ACHN (cell line): ENCODE measurements at regions not wholly inside any gene's neighbourhood (a gene's known extent, or its start where the extent isn't known, plus 50 kb on each side); places are given as distances from the start of the nearest gene placed in this dataset.
A peak's percentile ranks its signal among the peaks of the same experiment; 100 is the strongest.

ENCODE experiments used
- DNase-seq: peaks from one replicate; pipeline ENCODE4 v3.0.0-alpha.2; 2015
- in situ Hi-C: cut with HindIII; loops from 2 replicates; pipeline ENCODE4 v1.10.0; 2017; ENCODE audit warnings: low sequenced_read_pairs, low pct_ligation_motif_present, low pct_unique_long_range_greater_than_20kb

- in situ Hi-C loops = no loop called here
- DNase-seq = no peak
These were observed 190.4 kb upstream of the GPR12 start for GRCh38 chr13:26950968-26951367.

DNA sequence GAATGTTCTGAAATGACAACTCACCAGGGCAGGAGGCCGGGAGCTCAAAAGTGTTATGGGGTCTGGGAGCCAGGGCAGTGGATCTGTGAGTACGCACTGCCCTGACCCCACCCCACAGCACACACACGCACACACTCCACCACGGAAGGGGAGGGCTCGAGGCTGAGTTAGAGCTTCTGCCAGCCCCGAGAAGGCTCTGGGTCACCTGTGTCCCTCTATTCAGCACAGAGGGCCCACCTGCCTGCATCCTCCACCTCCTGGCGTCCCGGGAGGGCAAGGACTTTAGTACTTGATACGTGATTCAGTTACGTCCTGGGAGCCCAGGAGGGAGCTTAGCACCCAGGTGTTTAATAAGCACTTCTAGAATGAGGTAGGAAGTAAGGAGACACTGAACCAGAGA lies 190.0 kb upstream of the GPR12 start:
- no peak for DNase-seq
- in situ Hi-C loops = no loop called here

DNA sequence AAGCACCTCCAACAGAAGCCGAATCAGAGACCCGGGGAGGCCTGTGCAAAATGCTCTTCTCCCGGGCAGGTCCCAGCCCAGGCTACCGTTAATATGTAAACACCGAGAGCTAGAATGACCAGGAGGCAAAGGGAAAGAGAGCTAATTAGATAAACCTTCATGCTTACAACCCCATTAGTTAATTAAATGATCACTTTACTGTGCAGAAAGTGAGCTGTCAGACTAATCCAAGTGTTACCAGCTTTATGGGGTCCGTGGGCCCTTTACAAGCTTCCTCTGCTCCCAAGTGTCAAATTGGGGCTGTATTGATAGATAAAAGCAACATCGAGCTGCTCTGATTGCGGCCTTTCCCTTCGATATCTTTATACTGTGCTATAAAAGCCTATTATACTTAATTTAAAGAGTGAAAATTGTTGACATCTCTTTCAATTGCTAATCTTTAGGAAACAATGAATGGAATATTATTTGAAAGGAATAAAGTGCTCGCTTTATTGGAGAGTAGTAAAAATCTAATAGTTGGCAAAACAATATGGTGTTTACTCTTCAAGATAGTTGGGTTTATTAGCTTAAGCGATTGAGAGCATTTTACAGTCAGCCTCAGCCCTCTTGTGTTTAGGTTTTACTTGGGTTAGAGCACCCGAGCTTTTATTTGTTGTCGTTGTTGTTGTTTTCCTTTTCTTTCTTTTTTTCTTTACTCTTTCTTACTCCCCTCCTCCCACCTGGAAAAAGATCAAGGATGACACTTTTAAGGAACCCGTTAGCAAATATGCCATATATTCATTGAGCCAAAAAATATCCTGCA lies 189.3 kb upstream of the GPR12 start:
- in situ Hi-C loops = no loop called here
- DNase-seq = no peak

GRCh38 chr13:26948353-26948752 lies 187.8 kb upstream of the GPR12 start:
- in situ Hi-C loops = no loop called here
- DNase-seq = no peak

DNA sequence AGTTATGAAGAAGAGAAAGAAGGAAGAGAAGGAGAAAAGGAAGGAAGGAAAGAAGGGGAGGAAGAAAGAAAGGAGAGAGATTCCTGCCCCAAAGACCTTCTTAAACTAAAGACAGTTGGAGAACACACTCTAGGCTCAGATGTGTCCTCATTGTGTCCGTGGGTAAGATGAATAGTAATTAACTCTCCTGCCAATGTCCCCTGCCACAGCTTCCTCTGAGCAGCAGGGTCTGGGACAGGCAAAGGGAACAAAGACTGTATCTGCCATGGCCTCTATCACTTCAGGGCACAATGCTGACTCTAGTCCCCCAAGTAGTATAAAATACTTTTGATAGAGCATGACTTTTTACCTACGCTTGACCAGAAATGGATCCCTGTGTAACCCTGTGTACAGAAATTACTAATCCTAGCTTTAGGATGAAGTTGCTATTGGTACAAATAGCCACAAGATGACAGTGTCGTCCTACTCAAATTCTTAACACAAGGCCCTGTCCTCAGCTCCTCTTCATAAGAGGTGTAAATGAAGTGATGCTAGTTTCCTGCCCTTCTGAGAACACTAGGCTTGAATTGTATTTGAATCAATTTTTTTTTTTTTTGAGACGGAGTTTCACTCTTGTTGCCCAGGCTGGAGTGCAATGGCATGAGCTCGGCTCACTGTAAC lies 186.2 kb upstream of the GPR12 start:
- peak; percentile 61 for DNase-seq
- in situ Hi-C loops = no loop called here

DNA sequence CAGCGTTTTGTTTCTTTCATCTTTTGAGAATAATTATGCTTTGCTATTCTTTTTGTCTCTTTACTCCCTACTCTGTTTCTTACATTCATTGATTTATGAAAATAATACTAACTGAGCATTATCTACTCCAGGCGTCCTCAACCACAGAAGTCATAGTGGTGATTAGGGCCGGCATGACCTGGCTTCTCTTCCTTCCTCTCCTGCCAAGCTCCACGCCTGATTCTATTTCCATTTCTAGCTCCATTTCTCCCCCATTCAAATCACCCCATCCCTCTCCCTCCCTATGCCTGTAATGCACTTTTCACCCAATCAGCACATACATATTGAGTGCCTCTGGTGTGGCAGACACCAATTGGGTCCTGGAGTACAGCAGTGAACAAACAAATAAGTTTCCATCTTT lies 183.2 kb upstream of the GPR12 start:
- no peak for DNase-seq
- in situ Hi-C loops = no loop called here

DNA sequence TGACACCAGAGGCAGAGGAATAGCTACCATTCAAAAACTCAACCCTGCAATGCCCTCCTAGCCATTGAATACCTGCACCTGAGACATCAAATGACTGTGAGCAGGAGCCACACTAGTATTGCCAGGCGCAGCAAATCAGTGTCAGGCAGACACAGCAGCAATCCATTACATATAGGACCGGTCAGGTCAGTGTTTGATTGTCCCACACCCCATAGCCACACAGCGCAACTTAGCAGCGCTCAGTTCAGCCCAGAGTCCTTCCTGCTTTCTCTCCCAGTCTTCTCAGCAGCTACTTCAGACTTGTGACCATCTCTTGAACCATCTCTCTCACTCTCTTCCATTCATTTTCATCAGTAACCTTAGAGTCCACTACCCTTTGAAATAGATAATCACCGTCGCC lies 181.6 kb upstream of the GPR12 start:
- in situ Hi-C loops = no loop called here
- no peak for DNase-seq

DNA sequence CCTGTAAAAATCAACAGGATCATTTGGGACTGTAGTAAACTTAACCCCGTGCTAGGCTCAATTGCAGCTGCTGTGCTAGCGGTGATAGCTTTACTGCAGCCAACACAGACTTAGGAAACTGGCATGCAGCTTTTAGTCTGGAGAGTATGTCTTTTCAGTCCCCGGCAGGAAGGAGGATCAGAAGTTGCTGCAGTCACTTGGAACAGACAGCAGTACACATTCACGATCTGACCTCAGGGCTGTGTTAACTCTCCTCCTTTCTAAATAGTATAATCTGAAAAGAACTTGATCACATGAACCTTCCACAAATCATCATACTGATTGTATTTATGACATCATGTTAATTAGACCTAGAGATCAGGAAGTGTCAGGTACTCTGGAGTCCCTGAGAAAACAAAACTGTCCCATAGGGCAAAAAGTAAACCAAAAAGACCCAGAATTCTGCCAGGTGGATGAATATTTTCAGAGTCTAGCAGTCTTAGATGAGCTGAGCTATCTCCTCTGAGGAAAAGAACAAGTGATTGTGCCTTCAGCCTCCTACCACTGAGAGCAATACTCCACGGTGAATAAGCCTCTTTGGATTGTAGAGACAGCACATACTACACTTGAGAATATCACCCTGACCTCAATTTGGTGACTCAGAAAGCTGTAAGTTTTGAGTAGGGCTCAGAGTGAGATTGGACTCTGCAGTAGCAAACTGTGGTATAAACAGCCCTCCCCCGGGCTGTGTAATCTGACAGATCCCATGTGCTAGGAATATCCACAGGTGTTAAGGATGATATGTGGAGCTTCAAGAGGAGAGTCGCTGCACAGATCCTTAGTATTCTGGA lies 181.0 kb upstream of the GPR12 start:
- in situ Hi-C loops = no loop called here

GRCh38 chr13:26934096-26934495 lies 173.5 kb upstream of the GPR12 start:
- in situ Hi-C loops = no loop called here
- no peak for DNase-seq

More for the DNA sequence above, 181.0 kb upstream of the GPR12 start:
- peak; percentile 55 for DNase-seq

DNA sequence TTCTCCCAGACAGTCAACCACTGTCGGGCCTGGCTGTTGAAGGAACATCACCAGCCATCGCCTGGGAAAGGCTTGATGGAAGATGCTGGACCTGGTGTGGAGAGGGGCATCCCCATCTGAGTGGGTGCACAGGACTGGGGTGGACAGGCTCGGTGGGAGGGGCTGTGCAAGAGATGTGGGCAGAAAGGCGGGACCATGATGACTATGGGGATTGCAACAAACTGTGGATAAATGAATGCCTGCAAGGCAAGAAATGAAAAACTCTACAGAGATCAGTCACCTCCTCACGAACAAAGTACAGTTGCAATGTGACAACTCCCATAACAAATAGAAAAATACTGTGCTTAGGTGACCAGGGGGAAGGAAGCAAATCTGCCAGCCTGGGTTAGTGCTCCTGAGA lies 171.9 kb upstream of the GPR12 start:
- in situ Hi-C loops = no loop called here

DNA sequence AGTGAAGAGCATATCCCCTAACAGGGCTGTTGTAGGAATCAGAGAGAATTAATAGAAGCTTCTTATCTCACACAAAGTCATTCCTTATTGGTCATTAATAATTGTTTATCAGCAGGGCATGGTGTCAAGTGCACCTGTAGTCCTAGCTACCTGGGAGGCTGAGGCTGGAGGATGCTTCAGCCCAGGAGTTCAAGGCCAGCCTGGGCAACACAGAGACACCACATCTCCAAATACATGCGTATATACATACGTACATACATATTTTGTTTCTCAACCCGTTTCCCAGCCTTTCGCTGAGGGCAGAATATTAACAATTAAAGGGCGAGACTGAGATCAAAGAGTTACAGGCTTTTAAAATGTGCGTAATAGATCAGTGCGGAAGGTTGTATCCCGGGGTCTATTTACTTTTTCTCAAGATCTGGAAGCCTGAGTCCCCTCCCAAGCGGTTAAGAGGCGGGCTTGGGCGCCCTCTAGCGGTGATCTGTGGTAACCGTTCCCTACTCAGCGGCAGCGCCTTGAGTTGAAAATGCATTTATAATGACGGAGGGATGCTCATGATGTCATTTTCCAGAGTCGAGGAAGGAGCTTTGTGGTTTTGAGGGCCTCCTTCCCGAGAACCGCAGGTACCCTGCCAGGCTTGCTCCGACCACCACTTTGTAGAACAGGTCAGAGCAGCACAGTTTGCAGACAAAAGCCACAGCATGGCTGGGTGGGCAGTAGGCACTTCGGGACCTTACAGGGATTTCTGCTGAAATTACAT lies 169.6 kb upstream of the GPR12 start:
- DNase-seq = peak; percentile 59
- in situ Hi-C loops = no loop called here

More for the DNA sequence above, 171.9 kb upstream of the GPR12 start:
- DNase-seq = no peak

DNA sequence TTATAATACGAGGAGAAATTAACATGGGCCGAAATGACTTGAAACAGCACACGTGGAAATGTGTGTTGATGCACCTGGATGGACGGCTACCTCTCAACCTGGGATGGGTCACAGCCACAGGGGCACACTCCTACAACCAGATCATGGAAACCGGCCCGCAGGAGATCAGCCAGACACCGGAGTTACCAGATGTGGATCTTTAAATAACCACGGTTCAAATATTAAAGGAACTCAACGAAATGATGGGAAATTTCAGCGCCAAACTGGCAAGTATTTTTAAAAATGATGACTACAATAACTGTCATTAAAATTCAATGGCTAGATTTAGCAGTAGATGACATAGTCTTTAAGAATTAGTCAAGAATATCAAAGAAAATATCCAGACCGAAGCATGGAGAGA lies 166.9 kb upstream of the GPR12 start:
- in situ Hi-C loops = no loop called here
- no peak for DNase-seq

DNA sequence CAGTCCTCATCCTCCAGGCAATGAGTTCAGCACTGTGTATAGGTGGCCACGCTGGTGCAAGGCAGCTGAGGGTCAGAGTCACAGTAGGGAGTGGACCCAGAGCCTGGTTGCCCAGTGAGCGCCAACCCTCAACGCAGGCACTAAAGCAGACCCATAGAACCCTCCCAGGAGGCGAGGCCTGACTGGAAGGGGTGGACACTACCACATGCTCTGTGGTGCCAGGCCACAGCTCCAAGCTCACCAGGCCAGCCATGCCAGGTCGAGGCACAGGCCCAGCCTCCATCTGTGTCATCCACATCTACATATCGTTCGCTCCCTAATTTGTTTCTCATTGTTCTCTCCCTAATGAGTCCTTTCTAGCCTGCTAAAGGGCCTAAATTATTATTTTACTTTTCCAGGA lies 165.8 kb upstream of the GPR12 start:
- DNase-seq = no peak
- in situ Hi-C loops = no loop called here

DNA sequence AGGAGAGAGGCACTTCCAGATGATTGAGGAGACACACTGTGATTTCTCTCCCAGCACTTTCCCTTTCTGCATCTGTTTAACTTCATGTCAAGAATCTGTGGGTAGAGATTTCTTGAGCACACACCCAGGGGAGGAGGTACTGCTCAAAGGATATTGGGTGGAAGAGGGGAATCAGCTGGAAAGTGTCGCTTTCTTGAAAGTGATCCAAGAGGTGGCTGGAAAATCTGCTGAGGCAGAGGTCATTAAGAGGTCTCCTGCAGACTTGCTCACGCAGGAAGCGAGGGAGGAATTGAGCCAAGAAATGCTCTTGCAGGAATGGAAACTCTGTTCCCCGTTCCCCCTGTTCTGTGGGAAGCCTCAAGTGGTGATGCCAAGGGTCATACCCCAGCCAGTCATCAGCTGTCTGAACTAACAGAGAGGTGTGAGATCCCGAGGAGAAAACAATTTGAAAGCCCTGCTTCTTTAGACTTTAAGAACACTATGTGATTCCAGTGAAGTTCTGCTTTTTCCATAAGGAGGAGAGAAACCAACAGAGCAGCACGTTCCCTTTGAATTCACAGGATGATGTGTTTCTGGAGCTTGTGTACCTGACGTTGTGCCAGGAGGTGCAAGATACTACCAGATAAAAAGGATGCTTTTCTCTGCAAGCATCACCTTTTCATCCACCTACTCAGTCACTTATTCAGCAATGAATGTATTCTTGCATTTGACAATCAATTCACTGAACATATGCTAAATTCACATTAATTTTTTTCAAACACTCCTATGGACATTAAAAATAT lies 163.4 kb upstream of the GPR12 start:
- no peak for DNase-seq

GRCh38 chr13:26921918-26922317 lies 161.3 kb upstream of the GPR12 start:
- no peak for DNase-seq
- in situ Hi-C loops = no loop called here

More for the DNA sequence above, 163.4 kb upstream of the GPR12 start:
- in situ Hi-C loops = no loop called here

DNA sequence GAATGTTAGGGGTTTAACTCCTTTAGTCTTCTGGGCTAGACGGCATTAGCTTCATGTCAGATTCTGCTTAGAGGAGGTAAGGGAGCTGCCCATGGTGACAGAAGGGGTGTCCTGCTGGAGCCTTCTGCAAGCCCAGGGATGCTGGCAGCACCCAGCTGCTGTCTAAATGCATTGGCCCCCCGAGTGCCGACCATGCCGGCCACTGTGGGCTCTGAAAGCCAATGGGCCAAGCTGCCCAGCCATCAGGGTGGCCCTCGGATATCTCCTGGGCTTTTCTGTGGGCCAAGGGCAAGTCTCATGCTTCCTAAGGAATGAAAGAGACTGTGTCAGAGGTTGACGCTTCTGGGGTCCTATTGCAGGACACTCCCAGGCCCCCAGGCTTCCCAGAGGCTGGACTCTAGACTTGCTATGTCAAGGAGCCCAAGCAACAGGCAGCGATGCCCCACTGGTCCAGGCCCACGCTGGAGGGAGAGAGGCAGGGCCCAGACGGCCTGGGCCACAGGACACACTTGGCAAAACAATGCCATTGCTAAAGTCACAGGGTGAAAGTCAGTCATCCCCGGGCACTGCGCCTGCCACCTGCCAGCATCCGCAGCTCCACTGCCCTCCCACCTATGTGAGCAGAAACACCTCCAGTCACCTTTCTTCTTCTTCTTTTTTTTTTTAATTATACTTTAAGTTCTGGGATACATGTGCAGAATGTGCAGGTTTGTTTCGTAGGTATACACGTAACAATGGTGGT lies 160.2 kb upstream of the GPR12 start:
- no peak for DNase-seq
- in situ Hi-C loops = no loop called here

GRCh38 chr13:26919732-26920131 lies 159.1 kb upstream of the GPR12 start:
- in situ Hi-C loops = no loop called here
- DNase-seq = no peak
